ENCODE measurements at regions not wholly inside any gene's neighbourhood (a gene's known extent, or its start where the extent isn't known, plus 50 kb on each side); places are given as distances from the start of the nearest gene placed in this dataset.
"Not testable (repeated sequence)": the region's sequence is repeated elsewhere in the genome, so short reads cannot be mapped to it uniquely, and the experiment has no call there.

GRCh38 chr2:215787025-215787424 is 226.3 kb downstream of the MREG start:
- H3K4me2 ChIP-seq (ENCODE audit: low read length), result no peak overlapping the region
- H3K27ac ChIP-seq (ENCODE audit: low read depth, low read length), result no peak overlapping the region
- no peak overlapping the region for H4K5ac ChIP-seq (ENCODE audit: low read length)
- H3K9ac ChIP-seq (ENCODE audit: low read length), result no peak overlapping the region
- H3K4me1 ChIP-seq (ENCODE audit: control insufficient read depth, low read depth, low read length), result peaks cover 6% of the 10 kb centered on the region
- no peak overlapping the region for H2BK15ac ChIP-seq (replicated peaks; ENCODE audit: low read depth)
- H3K18ac ChIP-seq (ENCODE audit: low read length), result no peak overlapping the region
- no peak overlapping the region for H3K4me3 ChIP-seq (ENCODE audit: low read length)
- no peaks in the 10 kb centered on the region for H3K36me3 ChIP-seq (ENCODE audit: control insufficient read depth, insufficient read depth, low read length)
- no peak overlapping the region for H3K56ac ChIP-seq (ENCODE audit: low read length)
- no peak overlapping the region for H2BK5ac ChIP-seq (ENCODE audit: low read length)
- no peak overlapping the region for H2AK5ac ChIP-seq (ENCODE audit: low read length)
- H3K4ac ChIP-seq (ENCODE audit: low read depth, low read length), result no peak overlapping the region
- no peaks in the 10 kb centered on the region for H3K27me3 ChIP-seq (ENCODE audit: insufficient read depth, low read length, poor library complexity)
- no peak overlapping the region for H3K23ac ChIP-seq (ENCODE audit: low read length)
- no peaks in the 10 kb centered on the region for H3K79me1 ChIP-seq (ENCODE audit: low read length)
- H3K79me2 ChIP-seq (ENCODE audit: control insufficient read depth, insufficient read depth, low read length), result no peaks in the 10 kb centered on the region
- H4K8ac ChIP-seq (ENCODE audit: low read depth, low read length), result no peak overlapping the region
- H2BK120ac ChIP-seq (ENCODE audit: low read depth, low read length), result no peak overlapping the region
- DNase-seq, result no peak
- no CpG with 5 or more reads among the region's 3 CpGs for WGBS (ENCODE audit: extremely low coverage, insufficient coverage, low lambda C conversion rate)

GRCh38 chr2:215784371-215784783 is 229.0 kb downstream of the MREG start:
- WGBS (ENCODE audit: extremely low coverage, insufficient coverage, low lambda C conversion rate), result no CpG with 5 or more reads among the region's 3 CpGs
- Histone ChIP-seq H3K23ac (ENCODE audit: low read length) (no peak overlapping the region), H3K27ac (ENCODE audit: low read depth, low read length) (no peak overlapping the region), H3K4me2 (ENCODE audit: low read length) (no peak overlapping the region), H3K36me3 (ENCODE audit: control insufficient read depth, insufficient read depth, low read length) (no peaks in the 10 kb centered on the region), H3K79me1 (ENCODE audit: low read length) (no peaks in the 10 kb centered on the region), H3K4ac (ENCODE audit: low read depth, low read length) (no peak overlapping the region), H3K4me3 (ENCODE audit: low read length) (no peak overlapping the region), H4K8ac (ENCODE audit: low read depth, low read length) (no peak overlapping the region), H4K5ac (ENCODE audit: low read length) (no peak overlapping the region), H2BK15ac (replicated peaks; ENCODE audit: low read depth) (no peak overlapping the region), H3K18ac (ENCODE audit: low read length) (peak overlapping the region; percentile 78), H2AK5ac (ENCODE audit: low read length) (no peak overlapping the region), H3K79me2 (ENCODE audit: control insufficient read depth, insufficient read depth, low read length) (no peaks in the 10 kb centered on the region), H3K9ac (ENCODE audit: low read length) (no peak overlapping the region), H2BK120ac (ENCODE audit: low read depth, low read length) (peak overlapping the region; percentile 62), H3K27me3 (ENCODE audit: insufficient read depth, low read length, poor library complexity) (no peaks in the 10 kb centered on the region), H2BK5ac (ENCODE audit: low read length) (no peak overlapping the region), H3K4me1 (ENCODE audit: control insufficient read depth, low read depth, low read length) (no peaks in the 10 kb centered on the region), H3K56ac (ENCODE audit: low read length) (no peak overlapping the region)
- no peak for DNase-seq

GRCh38 chr2:215783640-215784039 is 229.7 kb downstream of the MREG start:
- not testable (repeated sequence) for H3K4me3 ChIP-seq (ENCODE audit: low read length); H3K4me1 ChIP-seq (ENCODE audit: control insufficient read depth, low read depth, low read length); H2BK120ac ChIP-seq (ENCODE audit: low read depth, low read length); H2BK15ac ChIP-seq (replicated peaks; ENCODE audit: low read depth); H3K27ac ChIP-seq (ENCODE audit: low read depth, low read length); H3K36me3 ChIP-seq (ENCODE audit: control insufficient read depth, insufficient read depth, low read length); H3K9ac ChIP-seq (ENCODE audit: low read length); H4K8ac ChIP-seq (ENCODE audit: low read depth, low read length); H3K4me2 ChIP-seq (ENCODE audit: low read length); H2BK5ac ChIP-seq (ENCODE audit: low read length); H2AK5ac ChIP-seq (ENCODE audit: low read length); H3K23ac ChIP-seq (ENCODE audit: low read length); H4K5ac ChIP-seq (ENCODE audit: low read length); H3K56ac ChIP-seq (ENCODE audit: low read length); H3K18ac ChIP-seq (ENCODE audit: low read length); H3K79me1 ChIP-seq (ENCODE audit: low read length); DNase-seq; H3K4ac ChIP-seq (ENCODE audit: low read depth, low read length); H3K27me3 ChIP-seq (ENCODE audit: insufficient read depth, low read length, poor library complexity); H3K79me2 ChIP-seq (ENCODE audit: control insufficient read depth, insufficient read depth, low read length)
- WGBS (ENCODE audit: extremely low coverage, insufficient coverage, low lambda C conversion rate), result no CpG with 5 or more reads among the region's 7 CpGs

- Histone ChIP-seq H3K56ac (ENCODE audit: low read length) (no peak overlapping the region), H3K4me1 (ENCODE audit: control insufficient read depth, low read depth, low read length) (no peaks in the 10 kb centered on the region)
- WGBS (ENCODE audit: extremely low coverage, insufficient coverage, low lambda C conversion rate), result no CpG with 5 or more reads among the region's 2 CpGs
These were observed 230.4 kb downstream of the MREG start for GRCh38 chr2:215782965-215783364.

GRCh38 chr2:215782295-215782694 is 231.1 kb downstream of the MREG start:
- WGBS (ENCODE audit: extremely low coverage, insufficient coverage, low lambda C conversion rate), result no CpG with 5 or more reads among the region's 1 CpG
- H2BK15ac ChIP-seq (replicated peaks; ENCODE audit: low read depth), result no peak overlapping the region
- H3K4me3 ChIP-seq (ENCODE audit: low read length), result no peak overlapping the region
- no peak overlapping the region for H4K5ac ChIP-seq (ENCODE audit: low read length)
- no peaks in the 10 kb centered on the region for H3K79me2 ChIP-seq (ENCODE audit: control insufficient read depth, insufficient read depth, low read length)
- no peak overlapping the region for H3K9ac ChIP-seq (ENCODE audit: low read length)
- H3K4me2 ChIP-seq (ENCODE audit: low read length), result no peak overlapping the region
- H3K36me3 ChIP-seq (ENCODE audit: control insufficient read depth, insufficient read depth, low read length), result no peaks in the 10 kb centered on the region
- H2AK5ac ChIP-seq (ENCODE audit: low read length), result no peak overlapping the region
- no peak overlapping the region for H3K4ac ChIP-seq (ENCODE audit: low read depth, low read length)
- H3K56ac ChIP-seq (ENCODE audit: low read length), result no peak overlapping the region
- H3K18ac ChIP-seq (ENCODE audit: low read length), result no peak overlapping the region
- no peaks in the 10 kb centered on the region for H3K27me3 ChIP-seq (ENCODE audit: insufficient read depth, low read length, poor library complexity)
- no peak overlapping the region for H2BK5ac ChIP-seq (ENCODE audit: low read length)
- H3K4me1 ChIP-seq (ENCODE audit: control insufficient read depth, low read depth, low read length), result no peaks in the 10 kb centered on the region
- H2BK120ac ChIP-seq (ENCODE audit: low read depth, low read length), result no peak overlapping the region
- no peak overlapping the region for H3K23ac ChIP-seq (ENCODE audit: low read length)
- no peak overlapping the region for H4K8ac ChIP-seq (ENCODE audit: low read depth, low read length)
- DNase-seq, result no peak
- H3K79me1 ChIP-seq (ENCODE audit: low read length), result no peaks in the 10 kb centered on the region
- H3K27ac ChIP-seq (ENCODE audit: low read depth, low read length), result no peak overlapping the region

More at GRCh38 chr2:215782965-215783364, 230.4 kb downstream of the MREG start:
- no peaks in the 10 kb centered on the region for H3K79me2 ChIP-seq (ENCODE audit: control insufficient read depth, insufficient read depth, low read length)
- no peaks in the 10 kb centered on the region for H3K36me3 ChIP-seq (ENCODE audit: control insufficient read depth, insufficient read depth, low read length)
- no peak overlapping the region for H3K4ac ChIP-seq (ENCODE audit: low read depth, low read length)
- H3K79me1 ChIP-seq (ENCODE audit: low read length), result no peaks in the 10 kb centered on the region
- no peak overlapping the region for H3K9ac ChIP-seq (ENCODE audit: low read length)
- no peak overlapping the region for H4K8ac ChIP-seq (ENCODE audit: low read depth, low read length)
- no peaks in the 10 kb centered on the region for H3K27me3 ChIP-seq (ENCODE audit: insufficient read depth, low read length, poor library complexity)
- no peak overlapping the region for H2BK15ac ChIP-seq (replicated peaks; ENCODE audit: low read depth)
- DNase-seq, result no peak
- H3K18ac ChIP-seq (ENCODE audit: low read length), result no peak overlapping the region
- H2BK5ac ChIP-seq (ENCODE audit: low read length), result no peak overlapping the region
- H3K23ac ChIP-seq (ENCODE audit: low read length), result no peak overlapping the region
- H2AK5ac ChIP-seq (ENCODE audit: low read length), result no peak overlapping the region
- H2BK120ac ChIP-seq (ENCODE audit: low read depth, low read length), result no peak overlapping the region
- no peak overlapping the region for H3K27ac ChIP-seq (ENCODE audit: low read depth, low read length)
- no peak overlapping the region for H3K4me2 ChIP-seq (ENCODE audit: low read length)
- no peak overlapping the region for H3K4me3 ChIP-seq (ENCODE audit: low read length)
- H4K5ac ChIP-seq (ENCODE audit: low read length), result no peak overlapping the region

GRCh38 chr2:215780907-215781685 is 232.3 kb downstream of the MREG start:
- no peak overlapping the region for H3K9ac ChIP-seq (ENCODE audit: low read length)
- no peak overlapping the region for H2AK5ac ChIP-seq (ENCODE audit: low read length)
- no peak for DNase-seq

More at GRCh38 chr2:215780907-215781685, 232.3 kb downstream of the MREG start:
- Histone ChIP-seq H3K23ac (ENCODE audit: low read length) (no peak overlapping the region), H2BK120ac (ENCODE audit: low read depth, low read length) (no peak overlapping the region), H3K4me2 (ENCODE audit: low read length) (no peak overlapping the region), H3K4ac (ENCODE audit: low read depth, low read length) (no peak overlapping the region), H2BK5ac (ENCODE audit: low read length) (no peak overlapping the region), H3K4me1 (ENCODE audit: control insufficient read depth, low read depth, low read length) (peaks cover 1% of the 10 kb centered on the region), H3K79me1 (ENCODE audit: low read length) (no peaks in the 10 kb centered on the region), H3K18ac (ENCODE audit: low read length) (no peak overlapping the region), H3K4me3 (ENCODE audit: low read length) (no peak overlapping the region), H3K27me3 (ENCODE audit: insufficient read depth, low read length, poor library complexity) (no peaks in the 10 kb centered on the region), H4K5ac (ENCODE audit: low read length) (no peak overlapping the region), H2BK15ac (replicated peaks; ENCODE audit: low read depth) (no peak overlapping the region), H3K56ac (ENCODE audit: low read length) (no peak overlapping the region), H3K36me3 (ENCODE audit: control insufficient read depth, insufficient read depth, low read length) (no peaks in the 10 kb centered on the region), H4K8ac (ENCODE audit: low read depth, low read length) (no peak overlapping the region), H3K79me2 (ENCODE audit: control insufficient read depth, insufficient read depth, low read length) (no peaks in the 10 kb centered on the region), H3K27ac (ENCODE audit: low read depth, low read length) (no peak overlapping the region)
- no CpG with 5 or more reads among the region's 3 CpGs for WGBS (ENCODE audit: extremely low coverage, insufficient coverage, low lambda C conversion rate)
